Colonic mucosa (tissue), 4 donors: ENCODE measurements at regions not wholly inside any gene's neighbourhood (a gene's known extent, or its start where the extent isn't known, plus 50 kb on each side); places are given as distances from the start of the nearest gene placed in this dataset.

ENCODE experiments used
- DNase-seq: peaks from one replicate; pipeline ENCODE4 v3.0.0-alpha.2; 2020
- H3K27ac ChIP-seq: fragments of 200-600 bp; one replicate; pipeline ENCODE4 v1.8.0; 2021
- H3K27me3 ChIP-seq: fragments of 200-600 bp; one replicate; pipeline ENCODE4 v1.8.0; 2021
- H3K36me3 ChIP-seq: fragments of 200-600 bp; one replicate; pipeline ENCODE4 v1.8.0; 2021
- H3K4me1 ChIP-seq: fragments of 200-600 bp; one replicate; pipeline ENCODE4 v1.8.0; 2021; ENCODE audit warnings: mild to moderate bottlenecking
- H3K4me3 ChIP-seq: fragments of 200-600 bp; one replicate; pipeline ENCODE4 v1.8.0; 2021
- H3K9ac ChIP-seq, 2 donors: one replicate each; pipeline ENCODE4 v1.7.0; 2013; ENCODE audit warnings: control low read depth in 2 of 2, low read depth in 2 of 2, low read length in 2 of 2
- H3K9me3 ChIP-seq: fragments of 200-600 bp; one replicate; pipeline ENCODE4 v1.8.0; 2021
- CTCF ChIP-seq: fragments of 200-600 bp; IDR thresholded peaks from one replicate; pipeline ENCODE4 v1.8.0; 2022; ENCODE audit warnings: antibody characterized with exemption, mild to moderate bottlenecking
- intact Hi-C: fragments of 100-400 bp; cut with DNase I; formaldehyde crosslinking; loops from one replicate; pipeline ENCODE4 v1.14.1; 2022
- donor health status: healthy.
- donor health status: DM: no; HTN: no; CAD: no.
- donor health status: DM: no; HTN: no; CAD: no.

GRCh38 chr4:22048323-22048722, 99.8 kb upstream of the KCNIP4 start:
- intact Hi-C loops, result no loop called here
- Histone ChIP-seq H3K27me3 (no peaks in the 10 kb centered on the region), H3K36me3 (no peaks in the 10 kb centered on the region), H3K27ac (no peak overlapping the region), H3K9me3 (no peaks in the 10 kb centered on the region), H3K4me3 (no peak overlapping the region), H3K4me1 (no peaks in the 10 kb centered on the region), H3K9ac (no peak overlapping the region)
- TF ChIP-seq CTCF, result no peak
- DNase-seq, result no peak

GRCh38 chr4:22047793-22048192, 99.2 kb upstream of the KCNIP4 start:
- TF ChIP-seq CTCF, result no peak
- no peak for DNase-seq
- H3K9me3 ChIP-seq, result no peaks in the 10 kb centered on the region

GRCh38 chr4:22045051-22045630, 96.6 kb upstream of the KCNIP4 start:
- intact Hi-C loops, result no loop called here
- no peak overlapping the region for H3K4me3 ChIP-seq

More at GRCh38 chr4:22047793-22048192, 99.2 kb upstream of the KCNIP4 start:
- no peaks in the 10 kb centered on the region for H3K27me3 ChIP-seq
- H3K36me3 ChIP-seq, result no peaks in the 10 kb centered on the region
- intact Hi-C loops, result no loop called here
- H3K27ac ChIP-seq, result no peak overlapping the region
- no peak overlapping the region for H3K4me3 ChIP-seq
- H3K4me1 ChIP-seq, result no peaks in the 10 kb centered on the region
- H3K9ac ChIP-seq, result no peak overlapping the region

GRCh38 chr4:22031423-22031822, 82.9 kb upstream of the KCNIP4 start:
- no peaks in the 10 kb centered on the region for H3K9me3 ChIP-seq
- H3K4me3 ChIP-seq, result no peak overlapping the region
- TF ChIP-seq CTCF, result no peak
- H3K4me1 ChIP-seq, result no peaks in the 10 kb centered on the region
- no peak overlapping the region for H3K9ac ChIP-seq
- no peaks in the 10 kb centered on the region for H3K36me3 ChIP-seq
- intact Hi-C loops, result no loop called here
- H3K27me3 ChIP-seq, result no peaks in the 10 kb centered on the region
- no peak overlapping the region for H3K27ac ChIP-seq
- DNase-seq, result no peak

More at GRCh38 chr4:22045051-22045630, 96.6 kb upstream of the KCNIP4 start:
- Histone ChIP-seq H3K9me3 (no peaks in the 10 kb centered on the region), H3K27ac (no peak overlapping the region), H3K9ac (no peak overlapping the region), H3K36me3 (no peaks in the 10 kb centered on the region), H3K4me1 (no peaks in the 10 kb centered on the region), H3K27me3 (no peaks in the 10 kb centered on the region)
- DNase-seq, result no peak
- TF ChIP-seq CTCF, result no peak

GRCh38 chr4:22030881-22031280, 82.3 kb upstream of the KCNIP4 start:
- Histone ChIP-seq H3K4me3 (no peak overlapping the region), H3K27me3 (no peaks in the 10 kb centered on the region), H3K9ac (no peak overlapping the region), H3K36me3 (no peaks in the 10 kb centered on the region), H3K9me3 (no peaks in the 10 kb centered on the region), H3K27ac (no peak overlapping the region), H3K4me1 (no peaks in the 10 kb centered on the region)
- intact Hi-C loops, result no loop called here
- DNase-seq, result no peak
- TF ChIP-seq CTCF, result no peak
